ENCODE measurements at regions not wholly inside any gene's neighbourhood (a gene's known extent, or its start where the extent isn't known, plus 50 kb on each side); places are given as distances from the start of the nearest gene placed in this dataset.

- H3K4me3 ChIP-seq: no peak overlapping the region
- intact Hi-C loops (cut with DNase I; ENCODE audit: low total_unique reads): loop anchor here (10.0 kb wide), 1 partner anchor 111 kb away; the partner anchor contains the start of gene DTX4
- no peak overlapping the region for H3K27ac ChIP-seq
- TF ChIP-seq POLR2A (IDR thresholded peaks at IDR 0.05) (no peak), CTCF (IDR thresholded peaks at IDR 0.05) (no peak)
- 49 to 57% methylated on average over 2 of the region's 2 CpGs for WGBS, 2 donors
- H3K27me3 ChIP-seq: no peaks in the 10 kb centered on the region
- H3K4me1 ChIP-seq: no peaks in the 10 kb centered on the region
- no peaks in the 10 kb centered on the region for H3K9me3 ChIP-seq
- no peaks in the 10 kb centered on the region for H3K36me3 ChIP-seq (ENCODE audit: low read depth, missing control alignments)
- peak; percentile 37 for DNase-seq
These were observed 72.9 kb upstream of the OR5AN1 start for GRCh38 chr11:59285716-59286260.

- no peak for TF ChIP-seq POLR2A (IDR thresholded peaks at IDR 0.05)
- no peak for TF ChIP-seq CTCF (IDR thresholded peaks at IDR 0.05)
- no peak for DNase-seq
- H3K4me3 ChIP-seq: no peak overlapping the region
- H3K4me1 ChIP-seq: no peaks in the 10 kb centered on the region
- WGBS, 2 donors: 25 to 28% methylated on average over 5 of the region's 5 CpGs
- intact Hi-C loops (cut with DNase I; ENCODE audit: low total_unique reads): loop anchor here (10.0 kb wide), 1 partner anchor 110 kb away; the partner anchor contains the start of gene DTX4
- H3K36me3 ChIP-seq (ENCODE audit: low read depth, missing control alignments): no peaks in the 10 kb centered on the region
- H3K27me3 ChIP-seq: no peaks in the 10 kb centered on the region
- H3K9me3 ChIP-seq: no peaks in the 10 kb centered on the region
- H3K27ac ChIP-seq: no peak overlapping the region
These were observed 72.0 kb upstream of the MPEG1 start for GRCh38 chr11:59284773-59285129.

GRCh38 chr11:59283825-59284772 lies 71.4 kb upstream of the MPEG1 start:
- H3K4me1 ChIP-seq: no peaks in the 10 kb centered on the region
- H3K36me3 ChIP-seq (ENCODE audit: low read depth, missing control alignments): no peaks in the 10 kb centered on the region
- no peak overlapping the region for H3K27ac ChIP-seq
- no peaks in the 10 kb centered on the region for H3K9me3 ChIP-seq
- intact Hi-C loops (cut with DNase I; ENCODE audit: low total_unique reads): loop anchor here (10.0 kb wide), 1 partner anchor 109 kb away; the partner anchor contains the start of gene DTX4
- H3K4me3 ChIP-seq: no peak overlapping the region
- no peaks in the 10 kb centered on the region for H3K27me3 ChIP-seq
- DNase-seq: peak; percentile 75
- TF ChIP-seq CTCF (IDR thresholded peaks at IDR 0.05) (peak; percentile 80 to 88 (median 84)), POLR2A (IDR thresholded peaks at IDR 0.05) (no peak)
- WGBS, 2 donors: 32 to 39% methylated on average over 14 of the region's 14 CpGs

GRCh38 chr11:59283311-59283710 lies 70.6 kb upstream of the MPEG1 start:
- WGBS, 2 donors: 42 to 57% methylated on average over 4 of the region's 4 CpGs
- TF ChIP-seq POLR2A (IDR thresholded peaks at IDR 0.05) (no peak), CTCF (IDR thresholded peaks at IDR 0.05) (no peak)
- no peak for DNase-seq

More at GRCh38 chr11:59283311-59283710, 70.6 kb upstream of the MPEG1 start:
- H3K4me1 ChIP-seq: no peaks in the 10 kb centered on the region
- no peak overlapping the region for H3K4me3 ChIP-seq
- intact Hi-C loops (cut with DNase I; ENCODE audit: low total_unique reads): loop anchor here (10.0 kb wide), 1 partner anchor 109 kb away; the partner anchor contains the start of gene DTX4
- H3K27ac ChIP-seq: no peak overlapping the region
- no peaks in the 10 kb centered on the region for H3K36me3 ChIP-seq (ENCODE audit: low read depth, missing control alignments)
- H3K9me3 ChIP-seq: no peaks in the 10 kb centered on the region
- H3K27me3 ChIP-seq: no peaks in the 10 kb centered on the region
